Subcutaneous abdominal adipose tissue (tissue), 5 donors: ENCODE measurements at regions not wholly inside any gene's neighbourhood (a gene's known extent, or its start where the extent isn't known, plus 50 kb on each side); places are given as distances from the start of the nearest gene placed in this dataset.

Experiments
- H3K27ac ChIP-seq: one replicate; pipeline ENCODE4 v1.7.0; 2013; ENCODE audit warnings: low read depth, mild to moderate bottlenecking, inconsistent platforms, low read length, moderate library complexity
- H3K27me3 ChIP-seq, 5 donors: one replicate each; pipeline ENCODE4 v1.7.0; 2013; ENCODE audit warnings: low read length in 5 of 5, inconsistent platforms in 1 of 5; ENCODE audit not compliant: control insufficient read depth in 5 of 5, insufficient read depth in 4 of 5
- H3K36me3 ChIP-seq, 5 donors: one replicate each; pipeline ENCODE4 v1.7.0; 2013; ENCODE audit warnings: low read length in 5 of 5; ENCODE audit not compliant: control insufficient read depth in 5 of 5, insufficient read depth in 5 of 5
- H3K4me1 ChIP-seq, 5 donors: one replicate each; pipeline ENCODE4 v1.7.0; 2013; ENCODE audit warnings: low read length in 5 of 5, mild to moderate bottlenecking in 3 of 5, moderate library complexity in 1 of 5; ENCODE audit not compliant: control insufficient read depth in 5 of 5, insufficient read depth in 5 of 5
- H3K4me3 ChIP-seq, 5 donors: one replicate each; pipeline ENCODE4 v1.7.0; 2013; ENCODE audit warnings: low read length in 5 of 5, low read depth in 1 of 5
- H3K9ac ChIP-seq, 5 donors: one replicate each; pipeline ENCODE4 v1.7.0; 2013; ENCODE audit warnings: low read length in 5 of 5, mild to moderate bottlenecking in 4 of 5, moderate library complexity in 3 of 5
- H3K9me3 ChIP-seq, 5 donors: one replicate each; pipeline ENCODE4 v1.7.0; 2013; ENCODE audit warnings: low read length in 5 of 5; ENCODE audit not compliant: control insufficient read depth in 5 of 5
- donor health status: healthy.
- donor health status: healthy.
- donor health status: healthy.
- donor health status: healthy.
- donor health status: healthy.

GRCh38 chr4:177947607-177948006 lies 505.4 kb upstream of the AGA start:
- no peak overlapping the region for H3K9ac ChIP-seq
- no peaks in the 10 kb centered on the region for H3K36me3 ChIP-seq
- no peak overlapping the region for H3K4me3 ChIP-seq
- no peaks in the 10 kb centered on the region for H3K4me1 ChIP-seq
- no peak overlapping the region for H3K27ac ChIP-seq
- H3K27me3 ChIP-seq, result no peaks in the 10 kb centered on the region
- no peaks in the 10 kb centered on the region for H3K9me3 ChIP-seq

GRCh38 chr4:177948853-177949252 lies 506.6 kb upstream of the AGA start:
- H3K4me3 ChIP-seq, result no peak overlapping the region

GRCh38 chr4:177951026-177951425 lies 508.8 kb upstream of the AGA start:
- Histone ChIP-seq H3K27me3 (no peaks in the 10 kb centered on the region), H3K4me1 (no peaks in the 10 kb centered on the region), H3K36me3 (no peaks in the 10 kb centered on the region), H3K9me3 (no peaks in the 10 kb centered on the region), H3K4me3 (no peak overlapping the region), H3K27ac (no peak overlapping the region), H3K9ac (no peak overlapping the region)

More at GRCh38 chr4:177948853-177949252, 506.6 kb upstream of the AGA start:
- Histone ChIP-seq H3K4me1 (no peaks in the 10 kb centered on the region), H3K9ac (no peak overlapping the region), H3K27ac (no peak overlapping the region), H3K27me3 (no peaks in the 10 kb centered on the region), H3K9me3 (no peaks in the 10 kb centered on the region), H3K36me3 (no peaks in the 10 kb centered on the region)

GRCh38 chr4:177952723-177953122 lies 510.5 kb upstream of the AGA start:
- Histone ChIP-seq H3K36me3 (no peaks in the 10 kb centered on the region), H3K4me1 (no peaks in the 10 kb centered on the region), H3K27ac (no peak overlapping the region), H3K27me3 (no peaks in the 10 kb centered on the region), H3K9ac (no peak overlapping the region), H3K9me3 (no peaks in the 10 kb centered on the region), H3K4me3 (no peak overlapping the region)

GRCh38 chr4:177957596-177958360 lies 515.5 kb upstream of the AGA start:
- H3K27ac ChIP-seq, result no peak overlapping the region
- H3K9me3 ChIP-seq, result no peaks in the 10 kb centered on the region
- no peaks in the 10 kb centered on the region for H3K27me3 ChIP-seq
- no peaks in the 10 kb centered on the region for H3K4me1 ChIP-seq
- H3K4me3 ChIP-seq, result no peak overlapping the region
- H3K9ac ChIP-seq, result no peak overlapping the region
- H3K36me3 ChIP-seq, result no peaks in the 10 kb centered on the region

- no peak overlapping the region for H3K9ac ChIP-seq
- H3K27ac ChIP-seq, result no peak overlapping the region
- no peaks in the 10 kb centered on the region for H3K9me3 ChIP-seq
- H3K4me1 ChIP-seq, result no peaks in the 10 kb centered on the region
- no peaks in the 10 kb centered on the region for H3K36me3 ChIP-seq
- no peaks in the 10 kb centered on the region for H3K27me3 ChIP-seq
- H3K4me3 ChIP-seq, result no peak overlapping the region
Observed at GRCh38 chr4:177960566-177960965, 518.3 kb upstream of the AGA start.

- Histone ChIP-seq H3K27ac (no peak overlapping the region), H3K27me3 (no peaks in the 10 kb centered on the region), H3K9me3 (no peaks in the 10 kb centered on the region), H3K36me3 (no peaks in the 10 kb centered on the region), H3K4me3 (no peak overlapping the region), H3K9ac (no peak overlapping the region), H3K4me1 (no peaks in the 10 kb centered on the region)
Observed at GRCh38 chr4:177961761-177962380, 519.6 kb upstream of the AGA start.

- H3K4me3 ChIP-seq, result no peak overlapping the region
- no peak overlapping the region for H3K27ac ChIP-seq
- no peaks in the 10 kb centered on the region for H3K4me1 ChIP-seq
- no peaks in the 10 kb centered on the region for H3K36me3 ChIP-seq
- H3K27me3 ChIP-seq, result no peaks in the 10 kb centered on the region
- no peak overlapping the region for H3K9ac ChIP-seq
- no peaks in the 10 kb centered on the region for H3K9me3 ChIP-seq
Observed at GRCh38 chr4:177964061-177964460, 521.8 kb upstream of the AGA start.

GRCh38 chr4:177964693-177965168 lies 522.5 kb upstream of the AGA start:
- no peak overlapping the region for H3K27ac ChIP-seq
- no peaks in the 10 kb centered on the region for H3K9me3 ChIP-seq
- no peaks in the 10 kb centered on the region for H3K27me3 ChIP-seq
- no peak overlapping the region for H3K4me3 ChIP-seq
- no peak overlapping the region for H3K9ac ChIP-seq
- no peaks in the 10 kb centered on the region for H3K4me1 ChIP-seq
- no peaks in the 10 kb centered on the region for H3K36me3 ChIP-seq

GRCh38 chr4:177967328-177967727 lies 525.1 kb upstream of the AGA start:
- Histone ChIP-seq H3K4me3 (no peak overlapping the region), H3K36me3 (no peaks in the 10 kb centered on the region), H3K4me1 (no peaks in the 10 kb centered on the region), H3K27me3 (no peaks in the 10 kb centered on the region), H3K9ac (no peak overlapping the region), H3K9me3 (no peaks in the 10 kb centered on the region), H3K27ac (no peak overlapping the region)
